Kidney (tissue), 13 donors: ENCODE measurements at regions not wholly inside any gene's neighbourhood (a gene's known extent, or its start where the extent isn't known, plus 50 kb on each side); places are given as distances from the start of the nearest gene placed in this dataset.
"Not testable (repeated sequence)": the region's sequence is repeated elsewhere in the genome, so short reads cannot be mapped to it uniquely, and the experiment has no call there.

ENCODE experiments used
- DNase-seq, 5 donors: peaks; one replicate each; pipeline ENCODE4 v3.0.0-alpha.2; 2013 to 2020
- FAIRE-seq: peaks from 2 replicates; lab custom pipeline; 2012; peaks lifted over from hg19 to GRCh38; lab: Jason Lieb, UNC
- H3K27ac ChIP-seq, 2 donors: one replicate each; pipeline ENCODE4 v1.7.0; 2013; ENCODE audit warnings: low read depth in 2 of 2, low read length in 2 of 2, inconsistent platforms in 1 of 2
- H3K27me3 ChIP-seq: one replicate; pipeline ENCODE4 v1.7.1; 2013; ENCODE audit warnings: low read length, inconsistent platforms; ENCODE audit not compliant: control insufficient read depth, insufficient read depth
- H3K36me3 ChIP-seq, 3 donors: one replicate each; pipeline versions ENCODE4 v1.7.0 to v1.7.1; 2013; ENCODE audit warnings: low read length in 3 of 3, control low read depth in 1 of 3, inconsistent platforms in 1 of 3; ENCODE audit not compliant: insufficient read depth in 3 of 3, control insufficient read depth in 2 of 3
- H3K4me1 ChIP-seq, 3 donors: one replicate each; pipeline versions ENCODE4 v1.7.0 to v1.7.1; 2013; ENCODE audit warnings: low read length in 3 of 3, inconsistent platforms in 1 of 3, low read depth in 1 of 3; ENCODE audit not compliant: control insufficient read depth in 2 of 3, insufficient read depth in 2 of 3
- H3K4me3 ChIP-seq, 3 donors: one replicate each; pipeline versions ENCODE4 v1.7.0 to v1.8.1; 2013; ENCODE audit warnings: low read length in 3 of 3, control low read depth in 1 of 3, inconsistent platforms in 1 of 3
- H3K9ac ChIP-seq, 3 donors: one replicate each; pipeline versions ENCODE4 v1.7.0 to v1.7.1; 2013; ENCODE audit warnings: low read length in 3 of 3, control low read depth in 1 of 3, inconsistent platforms in 1 of 3
- H3K9me3 ChIP-seq, 3 donors: one replicate each; pipeline versions ENCODE4 v1.7.0 to v1.7.1; 2013; ENCODE audit warnings: low read length in 3 of 3, control low read depth in 1 of 3, inconsistent platforms in 1 of 3; ENCODE audit not compliant: control insufficient read depth in 2 of 3, insufficient read depth in 1 of 3
- intact Hi-C: fragments of 100-400 bp; cut with DNase I; formaldehyde crosslinking; loops from one replicate; pipeline ENCODE4 v1.11.1; 2022
- TF ChIP-seq, protein P1 (sequence below): IDR thresholded peaks from 3 replicates; pipeline ENCODE4 v1.5.1; 2012; ENCODE audit warnings: mild to moderate bottlenecking, moderate library complexity, borderline replicate concordance; ENCODE audit not compliant: insufficient read depth; ENCODE audit errors: extremely low read depth
- donor health status: control.
- donor health status: control.
- donor health status: control.
- donor health status: control.
- donor health status: control.
- donor health status: DM: yes; HTN: yes; CAD: no.
- donor health status: Normal renal cell carcinoma (clear cell type).

DNA sequence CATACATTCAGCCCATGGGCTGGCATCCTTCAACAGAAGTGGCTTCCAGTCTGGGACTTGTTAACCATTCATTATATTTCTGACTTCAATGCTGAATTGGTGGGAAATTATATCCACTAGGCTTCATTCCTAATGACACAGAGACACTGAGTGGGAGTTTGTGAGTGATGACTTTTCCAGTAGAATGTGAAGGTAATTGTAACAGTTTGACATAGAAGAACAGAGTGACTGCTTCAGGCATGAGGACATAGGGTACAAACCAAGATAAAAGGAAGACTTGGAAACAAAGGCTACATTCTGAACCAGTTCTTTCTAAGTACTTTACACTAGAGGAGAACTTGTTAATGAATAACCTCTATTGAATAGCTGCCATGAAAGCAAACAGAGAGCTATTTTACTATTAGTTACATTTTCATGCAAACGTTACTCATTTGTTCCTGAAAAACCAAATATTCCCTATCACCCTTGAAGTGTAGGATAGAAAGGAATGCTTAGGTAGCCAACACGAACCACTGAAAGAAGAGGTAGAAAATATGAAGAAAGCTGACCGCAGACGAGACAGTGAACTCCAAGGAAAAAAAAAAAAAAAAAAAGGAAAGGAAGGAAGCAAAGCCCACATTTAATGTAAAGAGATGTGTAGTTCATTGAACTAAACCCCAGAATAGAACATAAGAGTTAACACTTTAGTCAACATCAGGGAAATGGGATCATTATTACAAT is 237.0 kb upstream of the SEMA3C start:
- Histone ChIP-seq H3K4me3 (peak overlapping the region in 1 of 3 donors; percentile 33), H3K4me1 (peaks cover 0 to 4% (median 0%) of the 10 kb centered on the region in 3 donors), H3K9ac (no peak overlapping the region), H3K36me3 (no peaks in the 10 kb centered on the region), H3K9me3 (no peaks in the 10 kb centered on the region), H3K27me3 (no peaks in the 10 kb centered on the region), H3K27ac (no peak overlapping the region)
- intact Hi-C loops: no loop called here
- DNase-seq (peak in 3 of 5 donors; percentile 12 to 80 (median 74)), FAIRE-seq (peak; percentile 67)
- TF ChIP-seq, protein P1, sequence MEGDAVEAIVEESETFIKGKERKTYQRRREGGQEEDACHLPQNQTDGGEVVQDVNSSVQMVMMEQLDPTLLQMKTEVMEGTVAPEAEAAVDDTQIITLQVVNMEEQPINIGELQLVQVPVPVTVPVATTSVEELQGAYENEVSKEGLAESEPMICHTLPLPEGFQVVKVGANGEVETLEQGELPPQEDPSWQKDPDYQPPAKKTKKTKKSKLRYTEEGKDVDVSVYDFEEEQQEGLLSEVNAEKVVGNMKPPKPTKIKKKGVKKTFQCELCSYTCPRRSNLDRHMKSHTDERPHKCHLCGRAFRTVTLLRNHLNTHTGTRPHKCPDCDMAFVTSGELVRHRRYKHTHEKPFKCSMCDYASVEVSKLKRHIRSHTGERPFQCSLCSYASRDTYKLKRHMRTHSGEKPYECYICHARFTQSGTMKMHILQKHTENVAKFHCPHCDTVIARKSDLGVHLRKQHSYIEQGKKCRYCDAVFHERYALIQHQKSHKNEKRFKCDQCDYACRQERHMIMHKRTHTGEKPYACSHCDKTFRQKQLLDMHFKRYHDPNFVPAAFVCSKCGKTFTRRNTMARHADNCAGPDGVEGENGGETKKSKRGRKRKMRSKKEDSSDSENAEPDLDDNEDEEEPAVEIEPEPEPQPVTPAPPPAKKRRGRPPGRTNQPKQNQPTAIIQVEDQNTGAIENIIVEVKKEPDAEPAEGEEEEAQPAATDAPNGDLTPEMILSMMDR: no peak

DNA sequence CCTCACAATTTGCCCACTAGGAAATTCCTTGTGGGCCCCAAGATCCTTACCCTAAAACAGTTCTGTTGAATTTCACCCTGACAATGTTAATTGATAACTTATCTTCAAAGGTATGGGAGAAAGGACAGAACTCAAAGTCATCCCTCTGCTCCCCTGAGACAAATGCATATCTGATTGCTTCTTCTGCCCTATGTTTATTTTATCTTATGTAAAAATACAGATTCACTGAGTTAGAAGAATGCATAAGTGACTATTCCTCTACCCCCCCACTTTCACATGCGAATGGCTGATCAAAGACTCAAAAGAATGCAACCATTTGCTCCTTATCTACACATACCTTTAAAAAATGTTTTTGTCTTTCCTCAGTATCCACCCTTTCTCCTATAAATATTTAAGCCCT is 235.7 kb upstream of the SEMA3C start:
- no peak for FAIRE-seq
- Histone ChIP-seq H3K36me3 (no peaks in the 10 kb centered on the region), H3K4me3 (no peak overlapping the region), H3K9me3 (no peaks in the 10 kb centered on the region), H3K27ac (no peak overlapping the region), H3K9ac (no peak overlapping the region), H3K4me1 (peaks cover 0 to 4% (median 0%) of the 10 kb centered on the region in 3 donors), H3K27me3 (no peaks in the 10 kb centered on the region)
- intact Hi-C loops: no loop called here
- TF ChIP-seq, protein P1: no peak
- DNase-seq: no peak

DNA sequence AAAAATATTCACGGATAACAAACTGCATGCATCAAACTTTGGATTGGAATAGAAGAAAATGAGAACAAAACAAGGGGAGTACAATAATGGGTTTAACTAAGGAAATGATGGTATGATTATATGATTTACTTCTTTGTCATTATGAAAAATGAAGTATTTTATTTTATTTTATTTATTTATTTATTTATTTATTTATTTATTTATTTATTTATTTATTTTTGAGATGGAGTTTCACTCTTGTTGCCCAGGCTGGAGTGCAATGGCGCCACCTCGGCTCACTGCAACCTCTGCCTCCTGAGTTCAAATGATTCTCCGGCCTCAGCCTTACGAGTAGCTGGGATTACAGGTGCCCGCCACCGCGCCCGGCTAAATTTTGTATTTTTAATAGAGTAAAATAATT is 234.1 kb upstream of the SEMA3C start:
- H3K27me3 ChIP-seq, H3K27ac ChIP-seq, FAIRE-seq, H3K9ac ChIP-seq, intact Hi-C loops, DNase-seq, H3K36me3 ChIP-seq, H3K4me3 ChIP-seq, H3K4me1 ChIP-seq, H3K9me3 ChIP-seq: not testable (repeated sequence)

DNA sequence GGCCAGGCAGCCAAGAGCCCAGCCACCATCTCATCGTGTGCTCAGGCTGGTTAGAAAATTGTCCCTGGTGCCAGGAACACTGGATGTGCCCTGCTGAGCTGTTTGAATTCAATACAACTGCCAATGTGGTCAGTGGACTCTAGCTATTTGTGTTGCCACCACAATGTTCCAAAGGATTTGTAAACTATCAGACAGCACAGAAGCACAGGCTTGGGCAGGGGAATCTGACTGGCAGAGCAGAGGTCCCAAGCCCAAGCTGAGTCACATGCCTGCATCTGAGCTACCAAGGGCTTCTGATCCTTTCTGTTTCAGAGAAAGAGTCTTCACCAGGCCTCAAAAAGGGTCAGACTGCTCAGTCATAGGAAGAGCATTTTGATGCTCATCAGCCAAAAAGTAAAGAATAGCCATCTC is 232.1 kb upstream of the SEMA3C start:
- TF ChIP-seq, protein P1: no peak
- FAIRE-seq (no peak), DNase-seq (no peak)
- H3K9ac ChIP-seq: no peak overlapping the region
- H3K27me3 ChIP-seq: no peaks in the 10 kb centered on the region
- no peaks in the 10 kb centered on the region for H3K9me3 ChIP-seq
- intact Hi-C loops: no loop called here
- no peaks in the 10 kb centered on the region for H3K4me1 ChIP-seq
- no peaks in the 10 kb centered on the region for H3K36me3 ChIP-seq
- no peak overlapping the region for H3K27ac ChIP-seq
- H3K4me3 ChIP-seq: no peak overlapping the region
